ENCODE measurements at regions not wholly inside any gene's neighbourhood (a gene's known extent, or its start where the extent isn't known, plus 50 kb on each side); places are given as distances from the start of the nearest gene placed in this dataset.

DNA sequence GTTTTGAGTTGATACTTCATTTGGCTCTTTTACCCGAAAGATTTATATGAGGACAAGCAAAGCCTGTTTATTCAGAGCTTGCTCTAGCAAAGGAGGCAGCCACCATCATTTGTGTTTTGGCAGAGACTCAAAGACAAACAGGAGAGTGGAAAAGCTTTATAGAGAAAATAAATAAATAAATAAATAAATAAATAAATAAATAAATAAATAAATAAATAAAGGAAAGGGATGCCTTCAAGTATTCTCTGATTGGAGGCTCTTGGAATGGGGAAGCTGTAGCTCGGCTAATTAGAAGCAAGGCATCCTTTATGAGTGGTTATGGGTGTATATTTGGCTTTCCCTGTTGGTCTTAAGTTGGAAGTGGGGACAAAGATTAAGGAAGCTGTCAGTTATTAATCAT, 229.8 kb downstream of the RASSF9 start (continued):
- TF ChIP-seq REST (tag by site-specific recombination; IDR thresholded peaks at IDR 0.05) = peak; percentile 50; the same call in 1 of the 2 replicates
- TF ChIP-seq ZNF747 (tag by site-specific recombination; IDR thresholded peaks at IDR 0.05) = no peak
- TF ChIP-seq KLF1 (tag by site-specific recombination; IDR thresholded peaks at IDR 0.05) = no peak
- TF ChIP-seq ZNF169 (tag by site-specific recombination; IDR thresholded peaks at IDR 0.05) = no peak
- no peak for TF ChIP-seq ZNF350 (tag by site-specific recombination; IDR thresholded peaks at IDR 0.05)
- TF ChIP-seq ZNF140 (tag by site-specific recombination; IDR thresholded peaks at IDR 0.05) = peak; percentile 76; the same call in 1 of the 2 replicates
- TF ChIP-seq ZNF560 (tag by site-specific recombination; IDR thresholded peaks at IDR 0.05; ENCODE audit: borderline replicate concordance) = 0 out of 2 replicates have a peak, but pooled peaks have one; percentile 39
- TF ChIP-seq ZNF629 (tag by site-specific recombination; IDR thresholded peaks at IDR 0.05) = 0 out of 2 replicates have a peak, but pooled peaks have one; percentile 21
- TF ChIP-seq, protein P1, sequence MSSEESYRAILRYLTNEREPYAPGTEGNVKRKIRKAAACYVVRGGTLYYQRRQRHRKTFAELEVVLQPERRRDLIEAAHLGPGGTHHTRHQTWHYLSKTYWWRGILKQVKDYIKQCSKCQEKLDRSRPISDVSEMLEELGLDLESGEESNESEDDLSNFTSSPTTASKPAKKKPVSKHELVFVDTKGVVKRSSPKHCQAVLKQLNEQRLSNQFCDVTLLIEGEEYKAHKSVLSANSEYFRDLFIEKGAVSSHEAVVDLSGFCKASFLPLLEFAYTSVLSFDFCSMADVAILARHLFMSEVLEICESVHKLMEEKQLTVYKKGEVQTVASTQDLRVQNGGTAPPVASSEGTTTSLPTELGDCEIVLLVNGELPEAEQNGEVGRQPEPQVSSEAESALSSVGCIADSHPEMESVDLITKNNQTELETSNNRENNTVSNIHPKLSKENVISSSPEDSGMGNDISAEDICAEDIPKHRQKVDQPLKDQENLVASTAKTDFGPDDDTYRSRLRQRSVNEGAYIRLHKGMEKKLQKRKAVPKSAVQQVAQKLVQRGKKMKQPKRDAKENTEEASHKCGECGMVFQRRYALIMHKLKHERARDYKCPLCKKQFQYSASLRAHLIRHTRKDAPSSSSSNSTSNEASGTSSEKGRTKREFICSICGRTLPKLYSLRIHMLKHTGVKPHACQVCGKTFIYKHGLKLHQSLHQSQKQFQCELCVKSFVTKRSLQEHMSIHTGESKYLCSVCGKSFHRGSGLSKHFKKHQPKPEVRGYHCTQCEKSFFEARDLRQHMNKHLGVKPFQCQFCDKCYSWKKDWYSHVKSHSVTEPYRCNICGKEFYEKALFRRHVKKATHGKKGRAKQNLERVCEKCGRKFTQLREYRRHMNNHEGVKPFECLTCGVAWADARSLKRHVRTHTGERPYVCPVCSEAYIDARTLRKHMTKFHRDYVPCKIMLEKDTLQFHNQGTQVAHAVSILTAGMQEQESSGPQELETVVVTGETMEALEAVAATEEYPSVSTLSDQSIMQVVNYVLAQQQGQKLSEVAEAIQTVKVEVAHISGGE (tag by site-specific recombination; conservative IDR thresholded peaks at IDR 0.05; ENCODE audit: low read depth) = peak; percentile 78
- no peak for TF ChIP-seq MEIS1 (CRISPR knock-in tag; IDR thresholded peaks at IDR 0.05; ENCODE audit: borderline replicate concordance)

GRCh38 chr12:85609778-85610177, 226.4 kb downstream of the RASSF9 start:
- Histone ChIP-seq H3K4me1 (ENCODE audit: control insufficient read depth, insufficient read depth, low read length) (no peaks in the 10 kb centered on the region), H3K9me3 (ENCODE audit: control insufficient read depth, insufficient read depth, low read depth, low read length) (no peaks in the 10 kb centered on the region), H3K4me3 (ENCODE audit: low read depth, low read length) (no peak overlapping the region), H3K36me3 (ENCODE audit: control insufficient read depth in 2 of 2, insufficient read depth in 1 of 2, low read length in 2 of 2) (no peaks in the 10 kb centered on the region), H3K27ac (ENCODE audit: extremely low read depth, low read depth, low read length) (no peak overlapping the region)
- TF ChIP-seq SP3 (tag by site-specific recombination; IDR thresholded peaks at IDR 0.05) (no peak), MZF1 (tag by site-specific recombination; IDR thresholded peaks at IDR 0.05; ENCODE audit: borderline replicate concordance) (no peak), TSHZ1 (tag by site-specific recombination; IDR thresholded peaks at IDR 0.05; ENCODE audit: borderline replicate concordance) (no peak), ZNF416 (tag by site-specific recombination; IDR thresholded peaks at IDR 0.05) (no peak), ZNF626 (tag by site-specific recombination; IDR thresholded peaks at IDR 0.05) (no peak), BCL6B (tag by site-specific recombination; IDR thresholded peaks at IDR 0.05) (no peak), ZNF146 (tag by site-specific recombination; IDR thresholded peaks at IDR 0.05) (no peak), ZNF658 (tag by site-specific recombination; IDR thresholded peaks at IDR 0.05) (no peak), KLF1 (tag by site-specific recombination; IDR thresholded peaks at IDR 0.05) (no peak), ZNF211 (tag by site-specific recombination; IDR thresholded peaks at IDR 0.05; ENCODE audit: low read depth) (no peak), ZNF837 (tag by site-specific recombination; IDR thresholded peaks at IDR 0.05) (no peak), PATZ1 (tag by site-specific recombination; IDR thresholded peaks at IDR 0.05) (no peak), ZBTB20 (tag by site-specific recombination; IDR thresholded peaks at IDR 0.05) (no peak), MEIS1 (CRISPR knock-in tag; IDR thresholded peaks at IDR 0.05; ENCODE audit: borderline replicate concordance) (no peak)
- ChIA-PET CTCF (interaction anchor here (0.6 kb wide), 1 partner anchor 8 kb away, joined by 4 read pairs; no protein-coding TSS in a partner anchor), POLR2A (no interaction called here)

All from HEK293 (cell line).